Mammary epithelial cell (primary cell): ENCODE measurements at regions not wholly inside any gene's neighbourhood (a gene's known extent, or its start where the extent isn't known, plus 50 kb on each side); places are given as distances from the start of the nearest gene placed in this dataset.

Experiments
- CTCF ChIP-seq, 2 donors: IDR thresholded peaks in 1 of 2; conservative IDR thresholded peaks in 1 of 2; 2 replicates each; pipeline ENCODE4 v1.5.1; 2011 to 2012; ENCODE audit warnings: inconsistent platforms in 2 of 2, low read length in 2 of 2, mild to moderate bottlenecking in 2 of 2, control low read depth in 1 of 2, low read depth in 1 of 2; ENCODE audit not compliant: insufficient read depth in 1 of 2; ENCODE audit errors: extremely low read depth in 1 of 2
- EZH2 ChIP-seq: IDR thresholded peaks from 2 replicates; pipeline ENCODE4 v1.6.1; 2012; ENCODE audit warnings: low read length, inconsistent platforms, borderline replicate concordance

GRCh38 chr2:17287183-17287582 is 231.1 kb downstream of the RAD51AP2 start:
- TF ChIP-seq CTCF (conservative IDR thresholded peaks at IDR 0.05 in 1 of 2, IDR thresholded peaks at IDR 0.05 in 1 of 2; ENCODE audit: extremely low read depth in 1 of 2, insufficient read depth in 1 of 2, low read depth in 1 of 2, low read length in 2 of 2) (no peak), EZH2 (no peak)
